Spleen (tissue), 7 donors: ENCODE measurements at regions not wholly inside any gene's neighbourhood (a gene's known extent, or its start where the extent isn't known, plus 50 kb on each side); places are given as distances from the start of the nearest gene placed in this dataset.

ENCODE experiments used
- POLR2A ChIP-seq, 3 donors: fragments of 450-650 bp; IDR thresholded peaks; one replicate each; pipeline ENCODE4 v1.5.1; 2017; ENCODE audit warnings: antibody characterized with exemption in 3 of 3, mild to moderate bottlenecking in 1 of 3
- TF ChIP-seq, protein P1 (sequence below), 11 experiments: fragments of 200-600 bp in 7 of 11; fragments of 450-650 bp in 4 of 11; sonication (generic) in 4 of 11; IDR thresholded peaks in 8 of 11; conservative IDR thresholded peaks in 3 of 11; 1 replicate in 7 of 11; 2 replicates in 4 of 11; pipeline versions ENCODE4 v1.4.0 to v1.8.0; 2016 to 2021; ENCODE audit warnings: antibody characterized with exemption in 11 of 11, inconsistent platforms in 4 of 11, mild to moderate bottlenecking in 1 of 11
- donor health status: DM: no; HTN: no; CAD: no; lungs with moderate emphysema.
- donor health status: DM: no; HTN: no; CAD: no.
- donor health status: DM: no; HTN: no; CAD: no.

DNA sequence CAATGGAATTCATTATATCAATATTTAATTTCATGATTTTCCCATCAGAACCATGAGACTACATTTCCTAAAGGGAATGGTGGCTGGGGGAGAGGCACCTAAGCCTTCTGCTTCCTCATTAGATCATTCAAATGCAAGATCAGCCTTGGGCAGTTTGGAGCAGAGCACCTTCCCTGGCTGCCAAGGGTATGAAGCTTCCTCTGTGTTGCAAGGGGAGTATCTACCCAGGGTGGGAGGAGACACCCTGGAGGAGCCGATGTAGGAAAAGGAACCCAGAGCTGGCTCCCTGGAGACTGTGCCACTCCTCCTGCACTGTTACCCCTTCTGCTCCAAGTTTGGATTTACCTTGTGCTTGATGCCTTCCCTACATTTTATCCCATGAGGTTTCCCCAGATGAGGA, 299.7 kb upstream of the PRDM1 start:
- no peak for TF ChIP-seq POLR2A (IDR thresholded peaks at IDR 0.05)
- TF ChIP-seq, protein P1, sequence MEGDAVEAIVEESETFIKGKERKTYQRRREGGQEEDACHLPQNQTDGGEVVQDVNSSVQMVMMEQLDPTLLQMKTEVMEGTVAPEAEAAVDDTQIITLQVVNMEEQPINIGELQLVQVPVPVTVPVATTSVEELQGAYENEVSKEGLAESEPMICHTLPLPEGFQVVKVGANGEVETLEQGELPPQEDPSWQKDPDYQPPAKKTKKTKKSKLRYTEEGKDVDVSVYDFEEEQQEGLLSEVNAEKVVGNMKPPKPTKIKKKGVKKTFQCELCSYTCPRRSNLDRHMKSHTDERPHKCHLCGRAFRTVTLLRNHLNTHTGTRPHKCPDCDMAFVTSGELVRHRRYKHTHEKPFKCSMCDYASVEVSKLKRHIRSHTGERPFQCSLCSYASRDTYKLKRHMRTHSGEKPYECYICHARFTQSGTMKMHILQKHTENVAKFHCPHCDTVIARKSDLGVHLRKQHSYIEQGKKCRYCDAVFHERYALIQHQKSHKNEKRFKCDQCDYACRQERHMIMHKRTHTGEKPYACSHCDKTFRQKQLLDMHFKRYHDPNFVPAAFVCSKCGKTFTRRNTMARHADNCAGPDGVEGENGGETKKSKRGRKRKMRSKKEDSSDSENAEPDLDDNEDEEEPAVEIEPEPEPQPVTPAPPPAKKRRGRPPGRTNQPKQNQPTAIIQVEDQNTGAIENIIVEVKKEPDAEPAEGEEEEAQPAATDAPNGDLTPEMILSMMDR (IDR thresholded peaks at IDR 0.05 in 8 of 11, conservative IDR thresholded peaks at IDR 0.05 in 3 of 11), result no peak
